Vagina (tissue), 2 donors: ENCODE measurements at regions not wholly inside any gene's neighbourhood (a gene's known extent, or its start where the extent isn't known, plus 50 kb on each side); places are given as distances from the start of the nearest gene placed in this dataset.

Experiments
- DNase-seq, 2 donors: peaks; one replicate each; pipeline ENCODE4 v3.0.0-alpha.2; 2017; ENCODE audit errors: extremely low spot score in 2 of 2
- H3K27ac ChIP-seq: fragments of 200-600 bp; sonication (generic); one replicate; pipeline ENCODE4 v1.5.1; 2019
- H3K27me3 ChIP-seq: fragments of 200-600 bp; sonication (generic); one replicate; pipeline ENCODE4 v1.5.1; 2019
- H3K36me3 ChIP-seq, 2 donors: fragments of 200-600 bp; sonication (generic); one replicate each; pipeline ENCODE4 v1.5.1; 2017 to 2019
- H3K4me1 ChIP-seq: fragments of 200-600 bp; sonication (generic); one replicate; pipeline ENCODE4 v1.5.1; 2019
- H3K4me3 ChIP-seq, 2 donors: fragments of 200-600 bp; sonication (generic); 1 replicate in 1 of 2; 2 replicates in 1 of 2; pipeline ENCODE4 v1.5.1; 2016 to 2019
- H3K9me3 ChIP-seq: fragments of 200-600 bp; sonication (generic); one replicate; pipeline ENCODE4 v1.5.1; 2019
- POLR2A ChIP-seq, 2 donors: fragments of 450-650 bp; IDR thresholded peaks; one replicate each; pipeline ENCODE4 v1.6.1; 2017; ENCODE audit warnings: antibody characterized with exemption in 2 of 2, mild to moderate bottlenecking in 2 of 2, moderate library complexity in 2 of 2
- POLR2AphosphoS5 ChIP-seq, 2 donors: sonication (generic); formaldehyde crosslinking; IDR thresholded peaks; one replicate each; pipeline ENCODE4 v1.9.0; 2017; ENCODE audit warnings: antibody characterized with exemption in 2 of 2, mild to moderate bottlenecking in 2 of 2, low read depth in 1 of 2; ENCODE audit not compliant: insufficient read depth in 1 of 2
- intact Hi-C: fragments of 100-400 bp; cut with DNase I; formaldehyde crosslinking; loops from one replicate; pipeline ENCODE4 v1.15.1; 2023
- TF ChIP-seq, protein P1 (sequence below), 3 experiments: fragments of 450-650 bp in 2 of 3; fragments of 200-600 bp in 1 of 3; sonication (generic) in 1 of 3; IDR thresholded peaks; one replicate each; pipeline ENCODE4 v1.5.1; 2017 to 2019; ENCODE audit warnings: antibody characterized with exemption in 3 of 3, mild to moderate bottlenecking in 2 of 3, moderate library complexity in 2 of 3

DNA sequence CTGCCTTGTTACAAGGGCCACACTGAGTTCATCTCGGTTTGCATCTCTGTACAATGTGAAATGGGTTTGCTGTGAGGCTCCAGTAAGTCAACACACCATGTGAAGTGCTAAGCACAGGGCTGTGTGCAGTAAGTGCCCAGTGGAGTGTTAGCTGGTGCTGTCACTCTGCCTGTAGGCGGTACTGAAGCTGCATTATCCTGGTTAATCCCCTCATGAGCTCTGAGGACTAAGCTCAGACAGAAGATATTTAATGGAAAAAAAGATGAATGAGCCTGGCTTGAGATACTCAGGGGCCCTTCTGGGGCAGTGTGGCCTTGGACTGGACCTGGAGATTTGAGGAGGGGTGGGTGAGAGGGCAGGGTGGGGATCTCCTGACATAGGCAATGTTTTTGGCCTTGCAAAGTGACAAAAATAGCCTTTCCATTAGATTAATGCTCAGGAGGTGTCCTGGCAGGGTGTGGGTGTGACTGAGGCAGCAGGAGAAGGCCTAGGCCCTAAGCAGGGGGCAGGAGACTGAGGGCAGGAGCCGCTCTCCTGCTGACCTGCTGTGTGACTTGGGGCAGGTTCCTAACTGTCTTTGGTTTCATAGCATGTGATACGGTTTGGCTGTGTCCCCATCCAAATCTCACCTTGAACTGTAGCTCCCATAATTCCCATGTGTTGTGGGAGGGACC, 570.5 kb downstream of the PTPRU start:
- TF ChIP-seq, protein P1, sequence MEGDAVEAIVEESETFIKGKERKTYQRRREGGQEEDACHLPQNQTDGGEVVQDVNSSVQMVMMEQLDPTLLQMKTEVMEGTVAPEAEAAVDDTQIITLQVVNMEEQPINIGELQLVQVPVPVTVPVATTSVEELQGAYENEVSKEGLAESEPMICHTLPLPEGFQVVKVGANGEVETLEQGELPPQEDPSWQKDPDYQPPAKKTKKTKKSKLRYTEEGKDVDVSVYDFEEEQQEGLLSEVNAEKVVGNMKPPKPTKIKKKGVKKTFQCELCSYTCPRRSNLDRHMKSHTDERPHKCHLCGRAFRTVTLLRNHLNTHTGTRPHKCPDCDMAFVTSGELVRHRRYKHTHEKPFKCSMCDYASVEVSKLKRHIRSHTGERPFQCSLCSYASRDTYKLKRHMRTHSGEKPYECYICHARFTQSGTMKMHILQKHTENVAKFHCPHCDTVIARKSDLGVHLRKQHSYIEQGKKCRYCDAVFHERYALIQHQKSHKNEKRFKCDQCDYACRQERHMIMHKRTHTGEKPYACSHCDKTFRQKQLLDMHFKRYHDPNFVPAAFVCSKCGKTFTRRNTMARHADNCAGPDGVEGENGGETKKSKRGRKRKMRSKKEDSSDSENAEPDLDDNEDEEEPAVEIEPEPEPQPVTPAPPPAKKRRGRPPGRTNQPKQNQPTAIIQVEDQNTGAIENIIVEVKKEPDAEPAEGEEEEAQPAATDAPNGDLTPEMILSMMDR (IDR thresholded peaks at IDR 0.05): no peak
- TF ChIP-seq POLR2AphosphoS5 (IDR thresholded peaks at IDR 0.05; ENCODE audit: insufficient read depth in 1 of 2, low read depth in 1 of 2): no peak
- no peak for TF ChIP-seq POLR2A (IDR thresholded peaks at IDR 0.05)
- Histone ChIP-seq H3K27me3 (no peaks in the 10 kb centered on the region), H3K27ac (no peak overlapping the region), H3K9me3 (no peaks in the 10 kb centered on the region), H3K36me3 (no peaks in the 10 kb centered on the region), H3K4me1 (peaks cover 1% of the 10 kb centered on the region), H3K4me3 (no peak overlapping the region)
- intact Hi-C loops: no loop called here
- DNase-seq: peak in 1 of 2 donors; percentile 72

- Histone ChIP-seq H3K27me3 (no peaks in the 10 kb centered on the region), H3K4me1 (peaks cover 10% of the 10 kb centered on the region), H3K36me3 (no peaks in the 10 kb centered on the region), H3K9me3 (no peaks in the 10 kb centered on the region), H3K4me3 (no peak overlapping the region), H3K27ac (no peak overlapping the region)
- intact Hi-C loops: no loop called here
- DNase-seq: peak in 1 of 2 donors; percentile 46
- TF ChIP-seq, protein P1 (IDR thresholded peaks at IDR 0.05): no peak
- no peak for TF ChIP-seq POLR2A (IDR thresholded peaks at IDR 0.05)
- no peak for TF ChIP-seq POLR2AphosphoS5 (IDR thresholded peaks at IDR 0.05; ENCODE audit: insufficient read depth in 1 of 2, low read depth in 1 of 2)
These were observed 569.5 kb downstream of the PTPRU start for GRCh38 chr1:29805896-29806160.

- TF ChIP-seq POLR2A (IDR thresholded peaks at IDR 0.05): no peak
- no peak for TF ChIP-seq POLR2AphosphoS5 (IDR thresholded peaks at IDR 0.05; ENCODE audit: insufficient read depth in 1 of 2, low read depth in 1 of 2)
- TF ChIP-seq, protein P1 (IDR thresholded peaks at IDR 0.05): no peak
- intact Hi-C loops: no loop called here
- no peaks in the 10 kb centered on the region for H3K27me3 ChIP-seq
- H3K36me3 ChIP-seq: no peaks in the 10 kb centered on the region
- no peak overlapping the region for H3K27ac ChIP-seq
- no peaks in the 10 kb centered on the region for H3K9me3 ChIP-seq
- peak; percentile 62 to 82 for DNase-seq
- H3K4me3 ChIP-seq: no peak overlapping the region
- peaks cover 10% of the 10 kb centered on the region for H3K4me1 ChIP-seq
These were observed 569.0 kb downstream of the PTPRU start for GRCh38 chr1:29805122-29805895.

DNA sequence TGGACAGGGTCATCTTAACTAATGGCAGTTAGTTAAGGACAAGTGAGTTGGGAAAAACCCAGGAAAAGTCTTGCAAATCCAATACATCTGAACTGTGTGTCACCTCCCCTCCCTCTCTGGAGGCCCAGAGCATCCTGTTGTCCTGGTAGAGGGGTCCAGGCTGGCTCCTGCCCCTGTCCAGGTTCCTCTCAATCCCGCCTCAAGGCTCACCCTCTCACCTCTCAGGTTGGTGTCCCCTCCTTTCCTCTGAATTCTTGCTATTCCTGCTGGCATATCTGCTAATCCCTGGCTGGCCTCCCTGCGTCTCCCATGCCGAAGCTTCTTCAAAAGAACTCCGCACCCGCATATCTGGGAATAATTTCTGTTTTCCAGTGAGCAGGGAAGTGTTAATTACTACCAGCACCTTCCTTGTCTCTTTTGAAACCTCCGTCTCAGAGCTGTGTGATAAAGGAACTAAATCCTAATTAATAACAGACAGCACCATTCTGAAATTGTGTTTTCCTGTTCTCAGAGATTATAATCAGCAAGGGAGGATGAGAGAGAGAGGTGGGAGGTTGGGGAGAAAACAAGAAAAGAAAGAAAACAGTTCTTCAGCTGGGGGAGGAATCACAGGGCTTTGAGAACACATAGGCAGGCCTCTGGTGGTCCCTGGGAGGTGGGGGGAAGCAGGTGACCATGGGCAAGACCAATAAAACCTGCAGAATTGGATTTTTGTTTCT, 568.0 kb downstream of the PTPRU start:
- H3K9me3 ChIP-seq: no peaks in the 10 kb centered on the region
- DNase-seq: peak; percentile 58 to 65
- H3K4me3 ChIP-seq: no peak overlapping the region
- H3K4me1 ChIP-seq: peaks cover 10% of the 10 kb centered on the region
- no peak overlapping the region for H3K27ac ChIP-seq
- no peak for TF ChIP-seq POLR2AphosphoS5 (IDR thresholded peaks at IDR 0.05; ENCODE audit: insufficient read depth in 1 of 2, low read depth in 1 of 2)
- no peak for TF ChIP-seq POLR2A (IDR thresholded peaks at IDR 0.05)
- TF ChIP-seq, protein P1 (IDR thresholded peaks at IDR 0.05): no peak
- intact Hi-C loops: no loop called here
- no peaks in the 10 kb centered on the region for H3K27me3 ChIP-seq
- H3K36me3 ChIP-seq: no peaks in the 10 kb centered on the region
